ENCODE measurements at regions not wholly inside any gene's neighbourhood (a gene's known extent, or its start where the extent isn't known, plus 50 kb on each side); places are given as distances from the start of the nearest gene placed in this dataset.

- TF ChIP-seq POLR2AphosphoS5 (IDR thresholded peaks at IDR 0.05; ENCODE audit: low read depth, low read length) = no peak
- no peak for TF ChIP-seq TAF1 (IDR thresholded peaks at IDR 0.05; ENCODE audit: borderline replicate concordance, insufficient read depth, low read length)
- no peak for TF ChIP-seq REST (IDR thresholded peaks at IDR 0.05; ENCODE audit: insufficient read depth in 1 of 2, low read depth in 2 of 2, low read length in 2 of 2)
Observed at GRCh38 chr15:100728371-100729201, 126.2 kb downstream of the ASB7 start.
